LNCaP clone FGC (cell line): ENCODE measurements at regions not wholly inside any gene's neighbourhood (a gene's known extent, or its start where the extent isn't known, plus 50 kb on each side); places are given as distances from the start of the nearest gene placed in this dataset.
"Not testable (repeated sequence)": the region's sequence is repeated elsewhere in the genome, so short reads cannot be mapped to it uniquely, and the experiment has no call there.

Source experiments
- DNase-seq: peaks from one replicate; pipeline ENCODE4 v3.0.0-alpha.2; 2011; ENCODE audit warnings: low read depth
- H3K4me3 ChIP-seq: 2 replicates; pipeline ENCODE4 v1.5.1; 2011; ENCODE audit warnings: mild to moderate bottlenecking, low read depth, low read length, control low read depth
- CTCF ChIP-seq: IDR thresholded peaks from 2 replicates; pipeline ENCODE4 v1.5.1; 2012; ENCODE audit warnings: mild to moderate bottlenecking; ENCODE audit not compliant: control insufficient read depth, insufficient read depth; ENCODE audit errors: extremely low read depth

DNA sequence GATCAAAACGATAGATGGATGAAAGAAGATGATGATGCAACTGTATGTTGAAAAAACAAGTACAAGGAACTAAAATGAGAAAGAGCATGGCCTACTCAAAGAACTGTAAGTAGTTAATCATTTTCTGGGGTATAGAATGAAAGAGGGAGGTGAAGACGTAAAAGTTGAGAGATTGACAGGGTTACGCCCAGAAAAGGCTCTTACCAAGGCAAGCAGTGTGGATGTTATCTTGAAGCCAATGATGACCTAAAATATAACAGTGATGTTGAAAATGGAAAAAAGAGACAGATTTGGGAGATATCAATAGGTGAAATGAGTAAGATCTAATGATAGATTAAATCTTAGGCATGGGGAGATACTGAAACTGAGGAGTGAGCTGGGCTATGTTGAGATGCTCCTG, 80.4 kb upstream of the GNAQ start:
- no peak overlapping the region for H3K4me3 ChIP-seq
- no peak for TF ChIP-seq CTCF
- no peak for DNase-seq

GRCh38 chr9:78109075-78109474, 77.5 kb upstream of the GNAQ start:
- DNase-seq, result no peak
- H3K4me3 ChIP-seq, result no peak overlapping the region
- TF ChIP-seq CTCF, result no peak

DNA sequence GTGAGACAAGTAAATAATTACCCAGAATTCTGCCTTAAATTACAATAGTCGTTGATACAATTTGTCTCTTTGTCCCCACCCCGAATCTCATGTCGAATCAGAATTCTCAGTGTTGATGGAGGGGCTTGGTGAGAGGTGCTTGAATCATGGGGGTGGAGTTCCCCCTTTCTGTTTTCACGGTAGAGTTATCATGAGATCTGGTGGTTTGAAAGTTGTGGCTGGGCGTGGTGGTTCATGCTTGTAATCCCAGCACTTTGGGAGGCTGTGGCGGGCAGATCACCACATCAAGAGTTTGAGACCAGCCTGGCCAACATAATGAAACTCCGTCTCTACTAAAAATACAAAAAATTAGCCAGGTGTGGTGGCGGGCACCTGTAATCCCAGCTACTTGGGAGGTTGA, 75.0 kb upstream of the GNAQ start:
- DNase-seq, H3K4me3 ChIP-seq: not testable (repeated sequence)

- H3K4me3 ChIP-seq, result no peak overlapping the region
- no peak for TF ChIP-seq CTCF
- DNase-seq, result no peak
These were observed 72.4 kb upstream of the GNAQ start for GRCh38 chr9:78103971-78104433.

DNA sequence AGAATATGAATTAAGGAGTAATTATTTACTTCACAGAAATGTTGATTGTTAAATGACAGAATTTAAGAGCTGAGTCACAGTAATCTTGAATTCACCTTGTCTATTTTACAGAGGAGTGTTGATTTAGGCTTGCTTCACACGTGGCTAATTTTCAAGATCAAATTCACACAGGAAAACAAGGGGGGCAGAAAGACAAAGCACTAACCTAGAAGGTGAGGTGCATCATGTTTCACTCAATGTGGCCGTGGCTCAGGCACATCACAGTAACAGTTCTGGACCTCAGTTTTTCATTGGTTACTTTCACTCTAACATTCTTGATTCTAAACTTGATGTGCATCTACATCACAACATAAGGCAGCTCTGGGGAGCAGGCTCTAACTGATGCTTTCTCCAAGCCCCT, 69.6 kb upstream of the GNAQ start:
- TF ChIP-seq CTCF, result no peak
- no peak for DNase-seq
- no peak overlapping the region for H3K4me3 ChIP-seq

GRCh38 chr9:78097541-78097940, 65.9 kb upstream of the GNAQ start:
- no peak for TF ChIP-seq CTCF
- H3K4me3 ChIP-seq, result no peak overlapping the region
- DNase-seq, result no peak

DNA sequence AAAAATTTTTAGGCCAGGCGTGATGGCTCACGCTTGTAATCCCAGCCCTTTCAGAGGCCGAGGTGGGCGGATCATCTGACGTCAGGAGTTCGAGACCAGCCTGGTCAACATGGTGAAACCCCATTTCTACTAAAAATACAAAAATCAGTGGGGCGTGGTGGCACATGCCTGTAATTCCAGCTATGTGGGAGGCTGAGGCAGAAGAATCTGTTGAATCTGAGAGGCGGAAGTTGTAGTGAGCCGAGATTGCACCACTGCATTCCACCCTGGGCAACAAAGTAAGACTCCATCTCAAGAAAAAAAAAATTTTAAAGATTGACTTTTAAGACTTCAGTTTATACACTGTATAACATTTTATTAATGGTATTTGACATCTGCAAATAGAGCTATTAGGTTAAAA, 60.1 kb upstream of the GNAQ start:
- DNase-seq, result no peak

More for the DNA sequence above, 60.1 kb upstream of the GNAQ start:
- TF ChIP-seq CTCF, result no peak
- no peak overlapping the region for H3K4me3 ChIP-seq
